ENCODE measurements at regions not wholly inside any gene's neighbourhood (a gene's known extent, or its start where the extent isn't known, plus 50 kb on each side); places are given as distances from the start of the nearest gene placed in this dataset.

GRCh38 chr16:11474617-11475291, 112.0 kb downstream of the LITAF start:
- no peak for TF ChIP-seq CTCF (IDR thresholded peaks at IDR 0.05)

GRCh38 chr16:11475896-11476630, 110.7 kb downstream of the LITAF start:
- no peak for TF ChIP-seq CTCF (IDR thresholded peaks at IDR 0.05)

- TF ChIP-seq CTCF (IDR thresholded peaks at IDR 0.05) = no peak
These were observed 110.0 kb downstream of the LITAF start for GRCh38 chr16:11476676-11477075.

GRCh38 chr16:11478431-11479119, 108.1 kb downstream of the LITAF start:
- no peak for TF ChIP-seq CTCF (IDR thresholded peaks at IDR 0.05)

GRCh38 chr16:11479916-11480315, 106.8 kb downstream of the LITAF start:
- no peak for TF ChIP-seq CTCF (IDR thresholded peaks at IDR 0.05)

- TF ChIP-seq CTCF (IDR thresholded peaks at IDR 0.05) = no peak
These were observed 106.1 kb downstream of the LITAF start for GRCh38 chr16:11480634-11481033.

GRCh38 chr16:11481987-11482386, 104.7 kb downstream of the LITAF start:
- TF ChIP-seq CTCF (IDR thresholded peaks at IDR 0.05) = no peak
